Adrenal gland (tissue), 5 donors: ENCODE measurements at regions not wholly inside any gene's neighbourhood (a gene's known extent, or its start where the extent isn't known, plus 50 kb on each side); places are given as distances from the start of the nearest gene placed in this dataset.

ENCODE experiments used
- POLR2A ChIP-seq, 2 donors: fragments of 450-650 bp; IDR thresholded peaks; one replicate each; pipeline ENCODE4 v1.6.1; 2017; ENCODE audit warnings: antibody characterized with exemption in 2 of 2, mild to moderate bottlenecking in 2 of 2, moderate library complexity in 1 of 2
- TF ChIP-seq, protein P1 (sequence below), 6 experiments: fragments of 450-650 bp in 4 of 6; fragments of 200-600 bp in 2 of 6; sonication (generic) in 1 of 6; IDR thresholded peaks; 1 replicate in 5 of 6; 2 replicates in 1 of 6; pipeline versions ENCODE4 v1.5.1 to v1.8.0; 2016 to 2021; ENCODE audit warnings: antibody characterized with exemption in 6 of 6, mild to moderate bottlenecking in 2 of 6, moderate library complexity in 1 of 6
- donor health status: DM: no; HTN: no; CAD: no.

DNA sequence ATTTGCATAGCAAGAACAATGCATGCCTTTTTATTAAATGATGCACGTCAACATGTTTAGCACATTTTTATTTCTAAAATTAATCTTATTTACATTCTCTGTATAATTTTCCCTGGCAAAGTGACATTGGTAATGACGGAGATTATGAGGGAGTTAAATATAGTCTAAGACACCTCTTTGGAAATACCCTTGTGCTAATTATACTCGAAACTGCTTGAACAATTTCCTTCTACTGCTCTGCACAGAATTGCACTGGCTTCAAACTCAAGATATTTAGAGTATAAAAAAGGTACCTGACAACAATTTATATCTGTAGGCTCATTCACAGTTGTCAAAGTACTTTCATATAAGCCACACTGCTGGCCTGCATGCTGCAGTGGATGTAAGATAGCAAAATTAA lies 602.7 kb downstream of the NXPH1 start:
- TF ChIP-seq, protein P1, sequence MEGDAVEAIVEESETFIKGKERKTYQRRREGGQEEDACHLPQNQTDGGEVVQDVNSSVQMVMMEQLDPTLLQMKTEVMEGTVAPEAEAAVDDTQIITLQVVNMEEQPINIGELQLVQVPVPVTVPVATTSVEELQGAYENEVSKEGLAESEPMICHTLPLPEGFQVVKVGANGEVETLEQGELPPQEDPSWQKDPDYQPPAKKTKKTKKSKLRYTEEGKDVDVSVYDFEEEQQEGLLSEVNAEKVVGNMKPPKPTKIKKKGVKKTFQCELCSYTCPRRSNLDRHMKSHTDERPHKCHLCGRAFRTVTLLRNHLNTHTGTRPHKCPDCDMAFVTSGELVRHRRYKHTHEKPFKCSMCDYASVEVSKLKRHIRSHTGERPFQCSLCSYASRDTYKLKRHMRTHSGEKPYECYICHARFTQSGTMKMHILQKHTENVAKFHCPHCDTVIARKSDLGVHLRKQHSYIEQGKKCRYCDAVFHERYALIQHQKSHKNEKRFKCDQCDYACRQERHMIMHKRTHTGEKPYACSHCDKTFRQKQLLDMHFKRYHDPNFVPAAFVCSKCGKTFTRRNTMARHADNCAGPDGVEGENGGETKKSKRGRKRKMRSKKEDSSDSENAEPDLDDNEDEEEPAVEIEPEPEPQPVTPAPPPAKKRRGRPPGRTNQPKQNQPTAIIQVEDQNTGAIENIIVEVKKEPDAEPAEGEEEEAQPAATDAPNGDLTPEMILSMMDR (IDR thresholded peaks at IDR 0.05), result no peak
- no peak for TF ChIP-seq POLR2A (IDR thresholded peaks at IDR 0.05)
